WTC11 (cell line): ENCODE measurements at regions not wholly inside any gene's neighbourhood (a gene's known extent, or its start where the extent isn't known, plus 50 kb on each side); places are given as distances from the start of the nearest gene placed in this dataset.

ENCODE experiments used
- AFF4 ChIP-seq: sonication (generic); formaldehyde crosslinking; IDR thresholded peaks from 2 replicates; pipeline ENCODE4 v1.8.1; 2023; ENCODE audit warnings: mild to moderate bottlenecking, missing genetic modification reagents, borderline replicate concordance
- ATF3 ChIP-seq: sonication (generic); formaldehyde crosslinking; conservative IDR thresholded peaks from 2 replicates; pipeline ENCODE4 v1.8.1; 2022; ENCODE audit warnings: mild to moderate bottlenecking, missing genetic modification reagents
- CREB1 ChIP-seq: sonication (generic); formaldehyde crosslinking; IDR thresholded peaks from 2 replicates; pipeline ENCODE4 v1.8.0; 2023; ENCODE audit warnings: mild to moderate bottlenecking, missing genetic modification reagents
- CTCF ChIP-seq: fragments of 200-600 bp; IDR thresholded peaks from 2 replicates; pipeline ENCODE4 v1.8.0; 2022; ENCODE audit warnings: antibody characterized with exemption
- ELF4 ChIP-seq: sonication (generic); formaldehyde crosslinking; IDR thresholded peaks from 2 replicates; pipeline ENCODE4 v1.8.1; 2022; ENCODE audit warnings: low read depth, mild to moderate bottlenecking, moderate library complexity, missing genetic modification reagents
- FOXP4 ChIP-seq: sonication (generic); formaldehyde crosslinking; IDR thresholded peaks from 2 replicates; pipeline ENCODE4 v1.8.0; 2022; ENCODE audit warnings: mild to moderate bottlenecking, missing genetic modification reagents
- GABPB1 ChIP-seq: sonication (generic); formaldehyde crosslinking; IDR thresholded peaks from 2 replicates; pipeline ENCODE4 v1.8.1; 2023; ENCODE audit warnings: mild to moderate bottlenecking, missing genetic modification reagents
- JUN ChIP-seq: sonication (generic); formaldehyde crosslinking; IDR thresholded peaks from 2 replicates; pipeline ENCODE4 v1.8.0; 2023; ENCODE audit warnings: mild to moderate bottlenecking, missing genetic modification reagents
- MAX ChIP-seq: sonication (generic); formaldehyde crosslinking; IDR thresholded peaks from 2 replicates; pipeline ENCODE4 v1.8.0; 2022; ENCODE audit warnings: mild to moderate bottlenecking, missing genetic modification reagents
- PRDM15 ChIP-seq: sonication (generic); formaldehyde crosslinking; IDR thresholded peaks from 2 replicates; pipeline ENCODE4 v1.8.0; 2022; ENCODE audit warnings: missing genetic modification reagents
- SMAD3 ChIP-seq: sonication (generic); formaldehyde crosslinking; IDR thresholded peaks from 2 replicates; pipeline ENCODE4 v1.8.0; 2022; ENCODE audit warnings: missing genetic modification reagents, mild to moderate bottlenecking, borderline replicate concordance
- USF2 ChIP-seq: sonication (generic); formaldehyde crosslinking; IDR thresholded peaks from 2 replicates; pipeline ENCODE4 v1.8.1; 2023; ENCODE audit warnings: mild to moderate bottlenecking, missing genetic modification reagents, moderate library complexity
- ZNF121 ChIP-seq: sonication (generic); formaldehyde crosslinking; IDR thresholded peaks from 2 replicates; pipeline ENCODE4 v1.8.0; 2023; ENCODE audit warnings: missing genetic modification reagents

- TF ChIP-seq CTCF = no peak
- no peak for TF ChIP-seq USF2 (CRISPR knock-in tag)
- TF ChIP-seq AFF4 (CRISPR knock-in tag) = no peak
- no peak for TF ChIP-seq PRDM15 (CRISPR knock-in tag)
- TF ChIP-seq MAX = no peak
- TF ChIP-seq CREB1 = no peak
- TF ChIP-seq GABPB1 (CRISPR knock-in tag) = no peak
- TF ChIP-seq ZNF121 (CRISPR knock-in tag) = no peak
- TF ChIP-seq JUN (CRISPR knock-in tag) = no peak
- TF ChIP-seq ATF3 = no peak
- TF ChIP-seq SMAD3 (CRISPR knock-in tag) = no peak
- TF ChIP-seq FOXP4 (CRISPR knock-in tag) = no peak
- no peak for TF ChIP-seq ELF4 (CRISPR knock-in tag)
Observed at GRCh38 chr6:43911354-43912115, 141.5 kb downstream of the VEGFA start.
